Activated T-cell treated with anti-CD3 and anti-CD28 coated beads for 1 hour (primary cell): ENCODE measurements at regions not wholly inside any gene's neighbourhood (a gene's known extent, or its start where the extent isn't known, plus 50 kb on each side); places are given as distances from the start of the nearest gene placed in this dataset.
"Not testable (repeated sequence)": the region's sequence is repeated elsewhere in the genome, so short reads cannot be mapped to it uniquely, and the experiment has no call there.

Experiments used
- DNase-seq: peaks from one replicate; pipeline ENCODE4 v3.0.0-alpha.2; 2020; ENCODE audit warnings: low read depth

GRCh38 chr2:210861038-210861665 is 304.8 kb downstream of the CPS1 start:
- DNase-seq: no peak

- no peak for DNase-seq
Observed at GRCh38 chr2:210862283-210863065, 306.1 kb downstream of the CPS1 start.

GRCh38 chr2:210863283-210863682 is 306.9 kb downstream of the CPS1 start:
- DNase-seq: no peak

GRCh38 chr2:210871566-210871965 is 315.2 kb downstream of the CPS1 start:
- not testable (repeated sequence) for DNase-seq

- DNase-seq: no peak
Observed at GRCh38 chr2:210873631-210874030, 317.2 kb downstream of the CPS1 start.

GRCh38 chr2:210884227-210884626 is 327.8 kb downstream of the CPS1 start:
- no peak for DNase-seq

GRCh38 chr2:210888035-210888434 is 331.6 kb downstream of the CPS1 start:
- DNase-seq: no peak

- DNase-seq: no peak
Observed at GRCh38 chr2:210895132-210895531, 338.7 kb downstream of the CPS1 start.

- no peak for DNase-seq
Observed at GRCh38 chr2:210899131-210899530, 342.7 kb downstream of the CPS1 start.

- DNase-seq: no peak
Observed at GRCh38 chr2:210901326-210901725, 344.9 kb downstream of the CPS1 start.

- DNase-seq: no peak
Observed at GRCh38 chr2:210912779-210913178, 356.4 kb downstream of the CPS1 start.

- no peak for DNase-seq
Observed at GRCh38 chr2:210913461-210913860, 357.1 kb downstream of the CPS1 start.

GRCh38 chr2:210915912-210916311 is 359.5 kb downstream of the CPS1 start:
- no peak for DNase-seq

GRCh38 chr2:210917465-210917864 is 361.1 kb downstream of the CPS1 start:
- no peak for DNase-seq

GRCh38 chr2:210919128-210919527 is 362.7 kb downstream of the CPS1 start:
- no peak for DNase-seq

GRCh38 chr2:210922419-210922818 is 366.0 kb downstream of the CPS1 start:
- DNase-seq: no peak

GRCh38 chr2:210928714-210929113 is 372.3 kb downstream of the CPS1 start:
- no peak for DNase-seq

- DNase-seq: no peak
Observed at GRCh38 chr2:210938228-210938627, 381.8 kb downstream of the CPS1 start.

GRCh38 chr2:210946395-210946794 is 390.0 kb downstream of the CPS1 start:
- DNase-seq: no peak

GRCh38 chr2:210950434-210951060 is 394.1 kb downstream of the CPS1 start:
- DNase-seq: not testable (repeated sequence)

GRCh38 chr2:210954386-210954907 is 398.0 kb downstream of the CPS1 start:
- no peak for DNase-seq

GRCh38 chr2:210955591-210955990 is 399.2 kb downstream of the CPS1 start:
- no peak for DNase-seq

- DNase-seq: no peak
Observed at GRCh38 chr2:210956101-210956500, 399.7 kb downstream of the CPS1 start.
